SH-SY5Y (cell line): ENCODE measurements at regions not wholly inside any gene's neighbourhood (a gene's known extent, or its start where the extent isn't known, plus 50 kb on each side); places are given as distances from the start of the nearest gene placed in this dataset.

Source experiments
- GATA2 ChIP-seq: IDR thresholded peaks from 2 replicates; pipeline ENCODE4 v1.6.1; 2011; ENCODE audit warnings: mild to moderate bottlenecking, low read depth, low read length
- GATA3 ChIP-seq: IDR thresholded peaks from 2 replicates; pipeline ENCODE4 v1.6.1; 2011; ENCODE audit warnings: low read depth, mild to moderate bottlenecking, low read length, moderate library complexity

DNA sequence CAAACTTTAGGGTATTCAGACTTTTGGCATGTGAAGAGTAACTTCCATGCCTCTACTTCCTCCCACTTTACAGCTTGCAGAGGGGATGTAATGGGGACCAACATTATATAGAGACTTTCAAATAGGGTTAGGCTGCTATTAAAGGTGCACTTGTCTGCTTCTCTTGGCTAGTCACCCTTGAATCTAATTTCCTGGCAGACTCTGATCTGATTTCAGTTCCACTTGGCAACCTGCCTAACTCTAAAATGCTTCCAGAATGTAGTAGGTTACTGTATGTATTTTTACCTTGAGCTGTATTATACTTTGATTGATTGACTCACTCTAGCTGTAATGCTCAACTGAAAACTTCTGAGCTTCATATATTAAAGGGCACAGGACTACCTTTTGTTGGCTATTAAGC is 693.4 kb downstream of the KCTD16 start:
- TF ChIP-seq GATA3 (no peak), GATA2 (no peak)
